H1 (cell line): ENCODE measurements at regions not wholly inside any gene's neighbourhood (a gene's known extent, or its start where the extent isn't known, plus 50 kb on each side); places are given as distances from the start of the nearest gene placed in this dataset.

Source experiments
- CTCF ChIA-PET: fragments of 300-600 bp; sonication (Branson Sonifier 250); formaldehyde crosslinking; loops from one replicate; lab custom pipeline; 2021; ENCODE audit not compliant: partially characterized antibody; lab: Charles Lee
- POLR2A ChIA-PET: fragments of 300-600 bp; sonication (Branson Sonifier 250); formaldehyde crosslinking; loops from one replicate; lab custom pipeline; 2021; ENCODE audit warnings: inconsistent platforms; ENCODE audit not compliant: partially characterized antibody; lab: Charles Lee
- DNase-seq, 2 experiments: peaks; one replicate each; pipeline versions ENCODE4 v3.0.0 to v3.0.0-alpha.2; 2010 to 2022; ENCODE audit warnings: low spot score in 2 of 2, low read depth in 1 of 2, mixed read lengths in 1 of 2
- FAIRE-seq: peaks from 2 replicates; lab custom pipeline; 2011; peaks lifted over from hg19 to GRCh38; lab: Jason Lieb, UNC
- H2AFZ ChIP-seq: 2 replicates; pipeline ENCODE4 v1.8.1; 2012; ENCODE audit warnings: low read length, inconsistent platforms
- H2AK5ac ChIP-seq: 2 replicates; pipeline ENCODE4 v1.6.1; 2013; ENCODE audit warnings: low read depth, low read length
- H2BK120ac ChIP-seq: replicated peaks from 2 replicates; pipeline ENCODE3; 2013; ENCODE audit warnings: low read depth, low read length, inconsistent platforms
- H2BK12ac ChIP-seq: 2 replicates; pipeline ENCODE4 v1.6.1; 2013; ENCODE audit warnings: low read depth, low read length
- H2BK15ac ChIP-seq: 2 replicates; pipeline ENCODE4 v1.6.1; 2013; ENCODE audit warnings: low read length
- H2BK20ac ChIP-seq: 2 replicates; pipeline ENCODE4 v1.6.1; 2013; ENCODE audit warnings: low read length
- H2BK5ac ChIP-seq: 2 replicates; pipeline ENCODE4 v1.6.1; 2013; ENCODE audit warnings: low read depth, low read length
- H3K14ac ChIP-seq: 2 replicates; pipeline ENCODE4 v1.6.1; 2013; ENCODE audit warnings: inconsistent platforms; ENCODE audit not compliant: insufficient read length
- H3K18ac ChIP-seq: 2 replicates; pipeline ENCODE4 v1.6.1; 2013; ENCODE audit warnings: low read length; ENCODE audit errors: extremely low read depth
- H3K23ac ChIP-seq: 2 replicates; pipeline ENCODE4 v1.6.1; 2013; ENCODE audit warnings: inconsistent platforms; ENCODE audit not compliant: insufficient read length
- H3K23me2 ChIP-seq: 2 replicates; pipeline ENCODE4 v1.6.1; 2013; ENCODE audit warnings: low read depth, low read length
- H3K27ac ChIP-seq: 2 replicates; pipeline ENCODE4 v1.6.1; 2011; ENCODE audit warnings: low read depth, low read length, inconsistent platforms
- H3K27me3 ChIP-seq, 4 experiments: replicated peaks in 1 of 4; 1 replicate in 1 of 4; 2 replicates in 3 of 4; pipeline versions ENCODE4 v1.6.1 to v1.8.1; 2011 to 2013; ENCODE audit warnings: low read length in 3 of 4, mild to moderate bottlenecking in 3 of 4, inconsistent platforms in 2 of 4, mixed read lengths in 2 of 4, moderate library complexity in 1 of 4; ENCODE audit not compliant: control insufficient read depth in 3 of 4, insufficient read depth in 3 of 4; ENCODE audit errors: extremely low read depth in 1 of 4
- H3K36me3 ChIP-seq, 4 experiments: 2 replicates each; pipeline versions ENCODE4 v1.6.1 to v1.8.1; 2011 to 2013; ENCODE audit warnings: mild to moderate bottlenecking in 4 of 4, low read length in 3 of 4, moderate library complexity in 2 of 4, control low read depth in 1 of 4, inconsistent platforms in 1 of 4; ENCODE audit not compliant: insufficient read depth in 4 of 4, control insufficient read depth in 2 of 4
- H3K4ac ChIP-seq: replicated peaks from 2 replicates; pipeline ENCODE3; 2013; ENCODE audit warnings: low read length, low read depth, mixed read lengths, inconsistent platforms; ENCODE audit not compliant: insufficient read length
- H3K4me1 ChIP-seq, 4 experiments: replicated peaks in 1 of 4; 1 replicate in 1 of 4; 2 replicates in 3 of 4; pipeline versions ENCODE4 v1.6.1 to v1.8.1; 2011 to 2013; ENCODE audit warnings: low read length in 3 of 4, inconsistent platforms in 2 of 4, mixed read lengths in 1 of 4; ENCODE audit not compliant: insufficient read depth in 4 of 4, control insufficient read depth in 3 of 4
- H3K4me2 ChIP-seq, 2 experiments: 2 replicates each; pipeline versions ENCODE4 v1.6.1 to v1.8.1; 2011 to 2013; ENCODE audit warnings: low read depth in 2 of 2, low read length in 2 of 2, control low read depth in 1 of 2, inconsistent platforms in 1 of 2, mild to moderate bottlenecking in 1 of 2; ENCODE audit not compliant: insufficient read depth in 1 of 2
- H3K4me3 ChIP-seq, 4 experiments: fragments of 200-600, 300-600 bp in 1 of 4; sonication (generic), shearing (Covaris generic), sonication (Bioruptor Twin) in 1 of 4; 2 replicates each; pipeline versions ENCODE4 v1.5.1 to v1.8.1; 2011 to 2016; ENCODE audit warnings: low read length in 4 of 4, low read depth in 3 of 4, control low read depth in 2 of 4, inconsistent platforms in 2 of 4, mild to moderate bottlenecking in 2 of 4, mixed read lengths in 1 of 4, moderate library complexity in 1 of 4; ENCODE audit not compliant: insufficient read depth in 2 of 4; ENCODE audit errors: extremely low read depth in 1 of 4
- H3K56ac ChIP-seq: replicated peaks from 2 replicates; pipeline ENCODE3; 2013; ENCODE audit warnings: low read depth, mild to moderate bottlenecking, mixed read lengths, low read length, inconsistent platforms; ENCODE audit not compliant: insufficient read length
- H3K79me1 ChIP-seq: 2 replicates; pipeline ENCODE4 v1.6.1; 2013; ENCODE audit warnings: low read depth, low read length, control low read depth
- H3K79me2 ChIP-seq, 2 experiments: 2 replicates each; pipeline versions ENCODE4 v1.6.1 to v1.8.1; 2012 to 2013; ENCODE audit warnings: low read length in 2 of 2, mild to moderate bottlenecking in 2 of 2, inconsistent platforms in 1 of 2; ENCODE audit not compliant: insufficient read depth in 2 of 2, control insufficient read depth in 1 of 2
- H3K9ac ChIP-seq, 4 experiments: replicated peaks in 1 of 4; 1 replicate in 1 of 4; 2 replicates in 3 of 4; pipeline versions ENCODE4 v1.6.1 to v1.8.1; 2011 to 2013; ENCODE audit warnings: low read depth in 3 of 4, low read length in 3 of 4, control low read depth in 2 of 4, mild to moderate bottlenecking in 2 of 4, moderate library complexity in 2 of 4, inconsistent platforms in 1 of 4; ENCODE audit errors: extremely low read depth in 1 of 4
- H3K9me3 ChIP-seq, 2 experiments: 2 replicates each; pipeline versions ENCODE4 v1.6.1 to v1.8.1; 2012 to 2013; ENCODE audit warnings: mild to moderate bottlenecking in 2 of 2, moderate library complexity in 2 of 2, control low read depth in 1 of 2, inconsistent platforms in 1 of 2, low read depth in 1 of 2, low read length in 1 of 2, mixed read lengths in 1 of 2; ENCODE audit not compliant: insufficient read depth in 2 of 2
- H4K20me1 ChIP-seq, 2 experiments: replicated peaks in 1 of 2; 2 replicates each; pipeline versions ENCODE3 to v1.8.1; 2011 to 2013; ENCODE audit warnings: inconsistent platforms in 2 of 2, low read length in 2 of 2, mild to moderate bottlenecking in 1 of 2; ENCODE audit not compliant: insufficient read depth in 2 of 2, control insufficient read depth in 1 of 2
- H4K5ac ChIP-seq: 2 replicates; pipeline ENCODE4 v1.6.1; 2013; ENCODE audit warnings: low read length, low read depth, mixed read lengths, inconsistent platforms; ENCODE audit not compliant: insufficient read length
- H4K8ac ChIP-seq: 2 replicates; pipeline ENCODE4 v1.8.0; 2013; ENCODE audit warnings: mild to moderate bottlenecking, moderate library complexity, low read length, inconsistent platforms; ENCODE audit not compliant: insufficient read depth; ENCODE audit errors: extremely low read depth
- H4K91ac ChIP-seq: replicated peaks from 2 replicates; pipeline ENCODE3; 2013; ENCODE audit warnings: low read length, mixed read lengths, inconsistent platforms; ENCODE audit not compliant: insufficient read length
- ASH2L ChIP-seq: fragments of 200-600, 300-600 bp; sonication (generic); IDR thresholded peaks from one replicate; pipeline ENCODE4 v1.7.1; 2017; ENCODE audit warnings: low read length
- CREB1 ChIP-seq: IDR thresholded peaks from 2 replicates; pipeline ENCODE4 v1.6.1; 2012; ENCODE audit warnings: inconsistent platforms
- CTCF ChIP-seq, 3 experiments: IDR thresholded peaks; 1 replicate in 2 of 3; 2 replicates in 1 of 3; pipeline versions ENCODE4 v1.5.1 to v1.6.1; 2011; ENCODE audit warnings: low read length in 3 of 3, mild to moderate bottlenecking in 3 of 3, inconsistent platforms in 2 of 3, low read depth in 1 of 3, moderate library complexity in 1 of 3; ENCODE audit not compliant: insufficient read depth in 1 of 3; ENCODE audit errors: control extremely low read depth in 1 of 3
- EP300 ChIP-seq, 2 experiments: IDR thresholded peaks; 1 replicate in 1 of 2; 2 replicates in 1 of 2; pipeline ENCODE4 v1.6.1; 2011 to 2012; ENCODE audit warnings: low read depth in 2 of 2, low read length in 2 of 2, mild to moderate bottlenecking in 2 of 2, borderline replicate concordance in 1 of 2, inconsistent platforms in 1 of 2, moderate library complexity in 1 of 2
- GABPA ChIP-seq: IDR thresholded peaks from 2 replicates; pipeline ENCODE4 v1.6.1; 2011; ENCODE audit warnings: mild to moderate bottlenecking, low read length, moderate library complexity, borderline replicate concordance; ENCODE audit not compliant: insufficient read depth
- HDAC6 ChIP-seq: IDR thresholded peaks from one replicate; pipeline ENCODE4 v1.7.1; 2012; ENCODE audit warnings: low read depth, mild to moderate bottlenecking, inconsistent platforms, low read length, moderate library complexity
- KDM1A ChIP-seq: fragments of 200-600, 300-600 bp; sonication (generic); IDR thresholded peaks from 2 replicates; pipeline ENCODE4 v1.7.1; 2016; ENCODE audit warnings: mild to moderate bottlenecking, low read length, borderline replicate concordance
- PHF8 ChIP-seq: fragments of 200-600 bp; sonication (generic); conservative IDR thresholded peaks from 2 replicates; pipeline ENCODE4 v1.7.1; 2012; ENCODE audit warnings: low read depth, mild to moderate bottlenecking, inconsistent platforms, low read length, moderate library complexity
- RNF2 ChIP-seq: fragments of 200-900, 300-1000 bp; sonication (generic); IDR thresholded peaks from 2 replicates; pipeline ENCODE4 v1.7.1; 2016; ENCODE audit warnings: borderline replicate concordance, low read depth, mild to moderate bottlenecking, antibody characterized with exemption, low read length; ENCODE audit not compliant: poor library complexity, severe bottlenecking; ENCODE audit errors: missing control alignments
- SRF ChIP-seq: IDR thresholded peaks from 2 replicates; pipeline ENCODE4 v1.6.1; 2011; ENCODE audit warnings: mild to moderate bottlenecking, low read depth, low read length, moderate library complexity
- SUZ12 ChIP-seq: fragments of 200-600 bp; sonication (generic); IDR thresholded peaks from 2 replicates; pipeline ENCODE4 v1.6.1; 2012; ENCODE audit warnings: mild to moderate bottlenecking, inconsistent platforms, low read length, moderate library complexity, mixed read lengths
- TAF7 ChIP-seq: optimal IDR thresholded peaks from 2 replicates; pipeline ENCODE3; 2011; ENCODE audit warnings: low read depth, mild to moderate bottlenecking, inconsistent platforms, low read length, moderate library complexity, borderline replicate concordance
- WGBS, 2 experiments: shearing (Covaris generic) in 1 of 2; methylation state at CpG; one replicate each; pipeline versions ENCODE4 v1.1.6 to v1.1.7; 2013 to 2015; ENCODE audit warnings: low lambda C conversion rate in 2 of 2, mixed read lengths in 2 of 2, inconsistent platforms in 1 of 2, low coverage in 1 of 2, missing lambda C conversion rate in 1 of 2; ENCODE audit not compliant: insufficient replicate concordance in 2 of 2, insufficient coverage in 1 of 2, insufficient read length in 1 of 2; ENCODE audit errors: extremely low coverage in 1 of 2, missing lambda C conversion rate in 1 of 2; 5-methylcytosine and 5-hydroxymethylcytosine counted together

GRCh38 chr7:118898284-118898683, 673.8 kb downstream of the ANKRD7 start:
- Histone ChIP-seq H3K56ac (no peak overlapping the region), H3K4ac (no peak overlapping the region), H3K4me2 (no peak overlapping the region), H2AK5ac (no peak overlapping the region), H3K18ac (no peak overlapping the region), H2AFZ (no peak overlapping the region), H3K36me3 (no peaks in the 10 kb centered on the region), H2BK12ac (no peak overlapping the region), H4K5ac (no peak overlapping the region), H2BK5ac (no peak overlapping the region), H3K79me2 (no peaks in the 10 kb centered on the region), H4K91ac (no peak overlapping the region), H3K27ac (no peak overlapping the region), H3K23me2 (no peaks in the 10 kb centered on the region), H3K79me1 (no peaks in the 10 kb centered on the region), H4K8ac (no peak overlapping the region), H3K4me3 (no peak overlapping the region), H3K14ac (no peak overlapping the region), H3K9me3 (no peaks in the 10 kb centered on the region; a peak in 1 of 4 replicates), H3K23ac (no peak overlapping the region), H4K20me1 (no peaks in the 10 kb centered on the region), H2BK120ac (no peak overlapping the region), H3K4me1 (no peaks in the 10 kb centered on the region), H3K9ac (no peak overlapping the region), H2BK15ac (no peak overlapping the region), H3K27me3 (no peaks in the 10 kb centered on the region), H2BK20ac (no peak overlapping the region)
- 88% methylated on average over 2 of the region's 2 CpGs; no CpG with 5 or more reads in 1 of the 2 experiments for WGBS, 2 experiments
- DNase-seq (no peak), FAIRE-seq (no peak)
- ChIA-PET CTCF (no interaction called here), POLR2A (no interaction called here)
- TF ChIP-seq HDAC6 (no peak), KDM1A (no peak), ASH2L (no peak), TAF7 (no peak), EP300 (IDR thresholded peaks at IDR 0.05; ENCODE audit: borderline replicate concordance in 1 of 2, low read depth in 2 of 2, low read length in 2 of 2) (no peak), SRF (no peak), CTCF (IDR thresholded peaks at IDR 0.05; ENCODE audit: control extremely low read depth in 1 of 3, insufficient read depth in 1 of 3, low read depth in 1 of 3, low read length in 3 of 3) (no peak), SUZ12 (no peak), PHF8 (no peak), RNF2 (no peak), CREB1 (no peak), GABPA (no peak)
